DOHH2 (cell line): ENCODE measurements at regions not wholly inside any gene's neighbourhood (a gene's known extent, or its start where the extent isn't known, plus 50 kb on each side); places are given as distances from the start of the nearest gene placed in this dataset.

Experiments
- H3F3A ChIP-seq: fragments of 200-600 bp; sonication (generic), shearing (Covaris generic); 2 replicates; pipeline ENCODE4 v1.6.0; 2016; ENCODE audit warnings: antibody characterized with exemption, mild to moderate bottlenecking; ENCODE audit not compliant: control insufficient read depth, insufficient read depth
- H3K27ac ChIP-seq: fragments of 200-600 bp; sonication (generic); 2 replicates; pipeline ENCODE4 v1.5.1; 2014; ENCODE audit warnings: low read depth, mild to moderate bottlenecking, low read length, moderate library complexity
- H3K27me3 ChIP-seq: fragments of 200-600 bp; sonication (generic); 2 replicates; pipeline ENCODE4 v1.6.1; 2014; ENCODE audit warnings: mild to moderate bottlenecking, low read length, mixed read lengths; ENCODE audit not compliant: control insufficient read depth
- H3K36me3 ChIP-seq: fragments of 200-600 bp; sonication (generic); 2 replicates; pipeline ENCODE4 v1.6.1; 2014; ENCODE audit warnings: mild to moderate bottlenecking, low read length, moderate library complexity, mixed read lengths; ENCODE audit not compliant: control insufficient read depth
- H3K4me1 ChIP-seq: fragments of 200-600 bp; sonication (generic); 2 replicates; pipeline ENCODE4 v1.6.1; 2014; ENCODE audit warnings: mild to moderate bottlenecking, low read length, mixed read lengths; ENCODE audit not compliant: control insufficient read depth
- H3K4me2 ChIP-seq: fragments of 200-600 bp; sonication (generic); 2 replicates; pipeline ENCODE4 v1.6.0; 2014; ENCODE audit warnings: mild to moderate bottlenecking, low read length, moderate library complexity
- H3K4me3 ChIP-seq: fragments of 200-600 bp; sonication (generic); 2 replicates; pipeline ENCODE4 v1.5.1; 2014; ENCODE audit warnings: mild to moderate bottlenecking, low read length, mixed read lengths
- H3K79me2 ChIP-seq: fragments of 200-600 bp; sonication (generic); 2 replicates; pipeline ENCODE4 v1.6.1; 2014; ENCODE audit warnings: mild to moderate bottlenecking, low read length, mixed read lengths; ENCODE audit not compliant: control insufficient read depth
- H3K9me2 ChIP-seq: fragments of 200-600 bp; sonication (generic); replicated peaks from 2 replicates; pipeline ENCODE4 v1.6.1; 2014; ENCODE audit warnings: mild to moderate bottlenecking, low read length, mixed read lengths; ENCODE audit not compliant: control insufficient read depth
- H3K9me3 ChIP-seq: fragments of 200-600 bp; sonication (generic); 2 replicates; pipeline ENCODE4 v1.6.1; 2014; ENCODE audit warnings: antibody characterized with exemption, low read length, mixed read lengths; ENCODE audit not compliant: control insufficient read depth, insufficient read depth
- H4K20me1 ChIP-seq: fragments of 200-600 bp; sonication (generic); 2 replicates; pipeline ENCODE4 v1.6.0; 2014; ENCODE audit warnings: low read depth, mild to moderate bottlenecking, antibody characterized with exemption, low read length, moderate library complexity; ENCODE audit not compliant: control insufficient read depth, insufficient read depth
- CTCF ChIP-seq: fragments of 200-600 bp; sonication (generic); IDR thresholded peaks from one replicate; pipeline ENCODE4 v1.5.1; 2014; ENCODE audit warnings: antibody characterized with exemption, mild to moderate bottlenecking, low read depth, low read length; ENCODE audit not compliant: poor library complexity, severe bottlenecking
- EZH2phosphoT487 ChIP-seq: fragments of 200-600 bp; sonication (generic); IDR thresholded peaks from 2 replicates; pipeline ENCODE4 v1.6.1; 2017; ENCODE audit warnings: borderline replicate concordance, mild to moderate bottlenecking, antibody characterized with exemption, low read length, moderate library complexity, mixed read lengths

GRCh38 chr11:134628426-134628825 is 216.4 kb upstream of the B3GAT1 start:
- H3K4me3 ChIP-seq = no peak overlapping the region
- H3K9me2 ChIP-seq = no peaks in the 10 kb centered on the region
- no peak for TF ChIP-seq EZH2phosphoT487
- no peak for TF ChIP-seq CTCF
- no peak overlapping the region for H3K4me2 ChIP-seq
- no peaks in the 10 kb centered on the region for H3F3A ChIP-seq
- no peaks in the 10 kb centered on the region for H3K9me3 ChIP-seq
- H4K20me1 ChIP-seq = no peaks in the 10 kb centered on the region
- no peak overlapping the region for H3K27ac ChIP-seq
- no peaks in the 10 kb centered on the region for H3K79me2 ChIP-seq
- no peaks in the 10 kb centered on the region for H3K27me3 ChIP-seq
- H3K36me3 ChIP-seq = no peaks in the 10 kb centered on the region
- no peaks in the 10 kb centered on the region for H3K4me1 ChIP-seq

GRCh38 chr11:134626032-134626431 is 214.0 kb upstream of the B3GAT1 start:
- Histone ChIP-seq H3K27ac (no peak overlapping the region), H3K4me3 (no peak overlapping the region), H3K9me2 (no peaks in the 10 kb centered on the region), H3K36me3 (no peaks in the 10 kb centered on the region), H3K9me3 (no peaks in the 10 kb centered on the region), H3K79me2 (no peaks in the 10 kb centered on the region), H3K27me3 (no peaks in the 10 kb centered on the region), H3K4me2 (no peak overlapping the region), H3K4me1 (no peaks in the 10 kb centered on the region), H3F3A (no peaks in the 10 kb centered on the region), H4K20me1 (no peaks in the 10 kb centered on the region)
- no peak for TF ChIP-seq CTCF
- no peak for TF ChIP-seq EZH2phosphoT487

- H3K9me3 ChIP-seq = no peaks in the 10 kb centered on the region
These were observed 213.6 kb upstream of the B3GAT1 start for GRCh38 chr11:134625631-134626030.

More at GRCh38 chr11:134625631-134626030, 213.6 kb upstream of the B3GAT1 start:
- Histone ChIP-seq H3K79me2 (no peaks in the 10 kb centered on the region), H3K4me2 (no peak overlapping the region), H3K4me3 (no peak overlapping the region), H3K27ac (no peak overlapping the region), H4K20me1 (no peaks in the 10 kb centered on the region), H3K36me3 (no peaks in the 10 kb centered on the region), H3K27me3 (no peaks in the 10 kb centered on the region), H3K4me1 (no peaks in the 10 kb centered on the region), H3F3A (no peaks in the 10 kb centered on the region), H3K9me2 (no peaks in the 10 kb centered on the region)
- TF ChIP-seq EZH2phosphoT487 = no peak
- TF ChIP-seq CTCF = no peak
